NT2/D1 (cell line): ENCODE measurements at regions not wholly inside any gene's neighbourhood (a gene's known extent, or its start where the extent isn't known, plus 50 kb on each side); places are given as distances from the start of the nearest gene placed in this dataset.

Source experiments
- SUZ12 ChIP-seq: IDR thresholded peaks from 2 replicates; pipeline ENCODE4 v1.6.1; 2011; ENCODE audit not compliant: insufficient read length, insufficient read depth; ENCODE audit errors: extremely low read depth
- YY1 ChIP-seq: IDR thresholded peaks from 2 replicates; pipeline ENCODE4 v1.6.1; 2011; ENCODE audit not compliant: insufficient read length, insufficient read depth
- ZNF274 ChIP-seq: IDR thresholded peaks from 2 replicates; pipeline ENCODE4 v1.6.1; 2011; ENCODE audit warnings: mild to moderate bottlenecking, low read depth, low read length

GRCh38 chr14:29092121-29092520 is 325.5 kb downstream of the FOXG1 start:
- TF ChIP-seq YY1 (no peak), SUZ12 (no peak), ZNF274 (no peak)
